GM19328 (cell line): ENCODE measurements at regions not wholly inside any gene's neighbourhood (a gene's known extent, or its start where the extent isn't known, plus 50 kb on each side); places are given as distances from the start of the nearest gene placed in this dataset.
"Not testable (repeated sequence)": the region's sequence is repeated elsewhere in the genome, so short reads cannot be mapped to it uniquely, and the experiment has no call there.

Experiments used
- ATAC-seq: cut with Tn5 transposase; IDR thresholded peaks from one replicate; pipeline ENCODE4 v1.9.1; 2021; ENCODE audit warnings: mild to moderate bottlenecking, moderate library complexity; ENCODE audit not compliant: unreplicated experiment

GRCh38 chr10:42380926-42381547, 257.3 kb downstream of the ZNF33B start:
- ATAC-seq, result no peak

- peak; percentile 96 for ATAC-seq
Measured at GRCh38 chr10:42367532-42368230, 270.7 kb downstream of the ZNF33B start.

DNA sequence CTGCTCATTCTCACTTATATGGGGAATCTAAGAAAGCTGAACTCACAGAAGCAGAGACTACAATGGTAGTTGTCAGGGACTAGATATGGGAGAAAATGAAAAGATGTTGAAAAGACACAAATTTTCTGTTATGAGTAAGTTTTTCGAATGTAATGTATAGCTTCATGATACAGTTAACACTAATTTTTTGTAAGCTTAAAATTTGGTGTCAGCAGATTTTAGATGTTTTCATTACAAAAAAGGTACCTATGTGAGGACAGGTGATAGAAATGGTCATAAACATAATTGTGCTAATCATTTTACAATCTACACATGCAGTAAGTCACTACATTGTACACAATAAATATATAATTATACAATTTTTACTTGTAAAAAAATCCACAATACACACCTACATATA, 286.6 kb downstream of the ZNF33B start:
- ATAC-seq, result no peak

GRCh38 chr10:42336593-42337337, 301.6 kb downstream of the ZNF33B start:
- not testable (repeated sequence) for ATAC-seq

DNA sequence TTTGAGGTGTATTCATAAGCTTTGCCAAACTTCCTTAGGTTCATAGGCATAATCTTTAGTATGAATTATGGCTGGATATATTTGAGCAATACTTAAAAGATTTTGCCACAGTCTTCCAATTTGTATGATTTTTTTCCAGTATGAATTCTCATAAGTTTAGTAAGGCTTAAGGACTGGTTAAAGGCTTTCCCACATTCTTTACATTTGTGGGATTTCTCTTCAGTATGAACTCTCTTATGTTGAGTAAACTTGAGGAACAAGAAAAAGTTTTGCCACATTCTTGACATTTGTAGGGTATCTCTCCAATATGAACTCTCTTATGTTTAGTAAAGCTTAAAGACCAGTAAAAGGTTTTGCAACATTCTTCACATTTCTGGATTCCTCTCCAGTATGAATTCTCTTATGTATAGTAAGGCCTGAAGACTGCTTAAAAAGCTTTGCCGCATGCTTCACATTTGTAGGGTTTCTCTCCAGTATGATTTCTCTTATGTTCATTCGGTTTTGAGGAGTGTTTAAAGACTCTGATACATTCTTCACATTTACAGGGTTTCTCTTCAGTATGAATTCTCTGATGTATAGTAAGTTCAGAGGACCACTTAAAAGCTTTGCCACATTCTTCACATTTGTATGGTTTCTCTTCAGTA, 302.6 kb downstream of the ZNF33B start:
- ATAC-seq, result not testable (repeated sequence)

- no peak for ATAC-seq
Measured at GRCh38 chr10:42304341-42304740, 334.0 kb downstream of the ZNF33B start.

DNA sequence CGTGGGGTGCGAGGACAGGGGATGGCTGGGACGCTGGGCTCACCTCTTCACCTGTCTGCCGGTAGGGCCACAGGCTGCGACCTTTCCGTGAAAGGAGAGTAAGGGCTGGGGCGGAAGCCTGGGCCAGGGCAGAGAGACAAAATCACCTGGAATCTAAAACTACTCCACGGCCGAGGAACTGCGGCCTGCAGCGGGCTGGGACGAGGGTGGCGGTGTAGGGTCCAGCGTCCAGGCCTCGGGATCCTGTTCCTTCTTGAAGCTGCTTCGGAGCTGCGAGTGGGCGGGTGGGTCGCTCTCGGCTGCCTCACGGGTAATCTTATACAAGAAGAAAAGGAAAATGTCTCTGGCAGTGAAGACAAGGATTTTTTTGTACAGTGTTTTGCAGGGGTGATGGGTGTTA, 356.5 kb downstream of the ZNF33B start:
- not testable (repeated sequence) for ATAC-seq

DNA sequence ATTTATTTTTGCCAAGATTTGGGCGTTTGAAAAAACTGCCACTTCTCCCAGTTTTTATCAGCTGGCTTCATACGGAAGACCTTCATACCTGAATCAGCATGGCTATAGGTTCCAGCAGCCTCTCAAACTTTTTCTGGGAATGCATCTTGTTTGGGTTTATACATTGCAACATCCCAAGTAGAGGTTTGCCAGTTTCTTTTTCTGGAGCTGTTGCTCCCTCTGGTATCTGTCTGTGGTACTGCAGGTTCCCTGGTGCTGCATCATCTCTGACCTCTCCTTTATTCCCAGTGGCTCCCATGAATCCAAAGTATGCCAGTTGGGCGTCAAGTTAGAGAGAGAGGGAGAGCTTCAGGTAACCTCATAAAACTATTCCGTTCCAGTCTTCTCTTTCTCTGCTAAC, 368.6 kb downstream of the ZNF33B start:
- ATAC-seq, result not testable (repeated sequence)

DNA sequence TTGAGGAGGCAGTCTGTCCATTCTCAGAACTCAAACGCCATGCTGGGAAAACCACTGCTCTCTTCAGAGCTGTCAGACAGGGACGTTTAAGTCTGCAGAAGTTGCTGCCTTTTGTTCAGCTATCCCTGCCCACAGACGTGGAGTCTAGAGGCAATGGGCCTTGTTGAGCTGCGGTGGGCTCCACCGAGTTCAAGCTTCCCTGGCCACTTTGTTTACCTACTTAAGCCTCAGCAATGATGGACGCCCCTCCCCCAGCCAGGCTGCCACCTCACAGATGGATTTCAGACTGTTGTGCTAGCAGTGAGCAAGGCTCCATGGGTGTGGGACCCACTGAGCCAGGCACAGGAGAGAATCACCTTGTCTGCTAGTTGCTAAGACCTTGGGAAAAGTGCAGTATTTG, 375.1 kb downstream of the ZNF33B start:
- ATAC-seq, result not testable (repeated sequence)

DNA sequence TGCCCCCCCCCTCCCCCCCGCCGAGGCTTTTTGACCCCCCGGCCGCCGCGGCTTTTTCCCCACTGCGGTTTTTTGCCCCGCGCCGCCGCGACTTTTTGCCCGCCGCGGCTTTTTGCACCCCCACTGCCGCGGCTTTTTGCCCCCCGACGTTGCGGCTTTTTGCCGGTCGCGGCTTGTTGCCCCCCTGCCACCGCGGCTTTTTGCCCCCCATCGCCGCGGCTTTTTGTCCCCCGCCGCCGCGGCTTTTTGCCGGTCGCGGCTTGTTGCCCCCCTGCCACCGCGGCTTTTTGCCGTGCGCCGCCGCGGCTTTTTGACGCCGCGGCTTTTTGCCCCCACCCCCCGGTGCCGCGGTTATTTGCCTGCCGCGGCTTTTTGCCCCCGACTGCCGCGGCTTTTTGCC, 395.4 kb downstream of the ZNF33B start:
- not testable (repeated sequence) for ATAC-seq

GRCh38 chr10:42242135-42242805, 396.1 kb downstream of the ZNF33B start:
- no peak for ATAC-seq

- ATAC-seq, result not testable (repeated sequence)
Measured at GRCh38 chr10:42236401-42236800, 402.0 kb downstream of the ZNF33B start.

DNA sequence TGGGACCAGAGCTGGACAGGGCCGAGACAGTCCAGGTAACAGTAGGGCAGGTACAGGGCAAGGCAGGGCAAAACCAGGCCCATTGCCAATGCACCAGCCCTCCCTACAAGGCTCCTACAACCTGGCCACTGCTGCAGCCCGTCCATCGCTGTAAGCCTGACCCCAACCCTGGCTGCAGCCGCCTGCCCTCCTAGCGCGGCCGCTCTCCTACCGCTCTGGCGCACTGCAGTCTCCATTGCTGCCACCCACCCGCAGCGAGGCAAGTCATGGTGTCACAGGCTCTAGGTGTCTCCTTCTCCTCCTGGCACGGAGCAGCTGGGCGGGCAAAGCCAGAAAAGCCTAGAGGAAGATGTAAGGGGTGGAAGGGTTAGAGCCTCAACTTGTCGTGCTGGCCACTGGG, 402.6 kb downstream of the ZNF33B start:
- not testable (repeated sequence) for ATAC-seq

DNA sequence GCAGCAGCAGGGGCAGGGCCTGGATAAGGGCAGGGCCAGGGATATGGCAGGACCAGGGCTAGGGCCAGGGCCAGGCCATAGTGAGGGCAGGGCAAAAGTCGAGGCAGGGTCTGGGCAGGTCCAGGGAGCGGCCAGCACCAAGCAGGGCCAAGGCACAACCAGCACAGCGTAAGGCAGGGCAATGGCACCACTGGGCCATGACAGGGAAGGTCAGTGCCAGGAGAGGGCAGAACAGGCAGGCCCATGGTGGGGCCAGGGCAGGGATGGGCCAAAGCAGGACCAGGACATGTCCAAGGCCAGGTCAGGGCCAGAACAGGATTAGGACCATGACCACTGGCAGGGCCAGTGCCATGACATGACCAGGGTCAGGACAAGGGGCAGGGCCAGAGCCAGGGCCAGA, 403.1 kb downstream of the ZNF33B start:
- ATAC-seq, result not testable (repeated sequence)

DNA sequence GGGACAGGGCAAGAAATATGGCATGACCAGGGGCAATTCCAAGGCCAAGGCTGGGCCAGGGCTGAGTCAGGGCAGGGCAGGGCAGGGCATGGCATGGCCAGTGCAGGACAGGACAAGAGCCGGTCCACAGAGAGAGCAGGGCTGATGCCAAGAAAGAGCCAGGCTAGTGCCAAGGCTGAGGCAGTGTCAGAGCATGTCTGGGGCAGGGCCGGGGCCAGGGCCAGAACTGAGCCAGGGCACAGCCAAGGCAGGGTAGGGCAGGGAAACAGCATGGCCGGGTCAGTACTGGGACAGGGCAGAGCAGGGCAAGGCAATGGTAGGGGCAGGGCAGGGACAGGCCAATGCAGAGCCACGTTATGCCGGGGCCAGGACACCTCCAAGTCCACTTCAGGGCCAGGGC, 403.9 kb downstream of the ZNF33B start:
- not testable (repeated sequence) for ATAC-seq

DNA sequence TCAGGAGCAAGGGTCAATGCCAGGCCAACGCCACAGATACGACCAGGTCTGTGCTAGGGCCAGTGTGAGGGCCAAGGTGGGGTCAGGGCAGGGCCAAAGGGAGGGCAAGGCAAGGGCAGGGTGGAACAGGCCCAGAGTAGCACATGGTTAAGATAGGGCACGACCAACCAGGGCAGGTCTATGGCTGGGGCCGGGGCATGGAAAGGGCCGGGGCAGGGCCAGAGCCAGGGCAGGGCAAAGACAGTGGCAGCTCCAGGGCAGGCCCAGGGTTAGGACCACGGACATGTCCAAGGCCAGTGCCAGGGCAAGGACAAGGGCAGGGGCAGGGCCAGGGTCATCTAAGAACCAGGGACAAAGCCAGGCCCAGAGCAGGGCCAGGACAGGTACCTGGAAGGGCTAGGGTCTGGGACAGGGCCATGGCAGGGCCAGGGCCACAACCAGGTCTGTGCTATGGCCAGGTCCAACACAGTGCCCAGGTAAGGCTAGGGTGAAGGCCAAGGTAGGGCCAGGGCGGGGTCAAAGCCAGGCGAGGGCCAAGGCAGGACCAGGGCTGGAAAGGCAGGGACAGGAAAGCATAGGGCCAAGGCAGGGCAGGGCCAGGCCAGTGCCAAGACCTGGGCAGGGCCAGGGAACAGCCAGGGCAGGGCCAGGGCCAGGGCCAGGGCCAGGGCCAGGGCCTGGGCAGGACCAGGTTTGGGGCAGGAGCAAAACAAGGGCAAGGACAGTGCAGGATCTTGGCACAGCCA, 404.7 kb downstream of the ZNF33B start:
- not testable (repeated sequence) for ATAC-seq

DNA sequence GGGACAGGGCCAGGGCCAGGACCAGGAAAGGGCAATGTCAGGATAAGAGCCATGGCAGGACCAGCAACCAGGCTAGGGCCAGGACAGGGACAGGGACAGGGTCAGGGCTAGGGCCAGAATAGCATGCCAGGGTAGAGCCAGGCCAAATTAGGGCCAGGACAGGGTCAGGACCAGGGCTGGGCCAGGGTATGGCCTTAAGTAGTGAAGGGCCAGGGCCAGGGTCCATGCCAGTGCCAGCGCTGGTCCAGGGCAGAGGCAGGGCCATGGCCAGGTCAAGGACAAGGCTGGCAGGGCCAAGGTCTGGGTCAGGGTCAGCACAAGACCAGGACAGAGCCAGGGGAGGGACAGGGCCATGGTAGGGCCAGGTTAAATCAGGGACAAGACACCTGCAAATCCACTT, 405.4 kb downstream of the ZNF33B start:
- not testable (repeated sequence) for ATAC-seq

DNA sequence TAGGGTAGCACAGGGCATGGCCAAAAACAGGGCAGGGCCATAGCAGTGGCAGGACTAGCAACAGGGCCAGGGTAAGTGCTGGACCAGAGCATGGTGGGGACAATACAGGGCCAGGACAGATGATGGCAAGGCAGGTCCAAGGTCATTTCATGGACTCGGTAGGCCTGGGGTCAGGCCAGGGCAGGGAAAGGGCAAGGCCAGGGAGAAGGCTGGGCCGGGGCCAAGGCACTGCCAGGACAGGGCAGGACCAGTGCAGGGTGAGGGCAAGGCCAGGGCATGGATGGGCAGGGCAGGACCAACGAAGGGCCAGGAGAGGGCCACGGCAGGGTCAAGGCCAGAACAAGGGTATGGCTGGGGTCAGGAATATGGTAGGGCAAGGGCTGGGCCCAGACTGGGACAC, 407.6 kb downstream of the ZNF33B start:
- ATAC-seq, result not testable (repeated sequence)

GRCh38 chr10:42230115-42230514, 408.3 kb downstream of the ZNF33B start:
- not testable (repeated sequence) for ATAC-seq

DNA sequence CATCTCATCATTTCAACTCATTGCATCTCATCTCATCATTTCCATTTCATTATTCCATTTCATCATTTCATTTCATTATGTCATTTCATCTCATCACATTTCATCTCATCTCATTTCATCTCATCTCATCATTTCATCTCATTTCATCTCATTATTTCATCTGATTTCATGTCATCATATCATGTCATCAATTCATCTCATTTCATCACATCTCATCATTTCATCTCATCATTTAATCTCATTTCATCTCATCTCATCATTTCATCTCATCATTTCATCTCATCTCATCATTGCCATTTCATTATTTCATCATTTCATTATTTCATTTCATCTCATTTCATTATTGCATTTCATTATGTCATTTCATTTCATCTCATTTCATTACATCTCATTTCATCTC, 410.5 kb downstream of the ZNF33B start:
- not testable (repeated sequence) for ATAC-seq
